WERI-Rb-1 (cell line): ENCODE measurements at regions not wholly inside any gene's neighbourhood (a gene's known extent, or its start where the extent isn't known, plus 50 kb on each side); places are given as distances from the start of the nearest gene placed in this dataset.
"Not testable (repeated sequence)": the region's sequence is repeated elsewhere in the genome, so short reads cannot be mapped to it uniquely, and the experiment has no call there.

Experiments used
- DNase-seq: peaks from one replicate; pipeline ENCODE4 v3.0.0-alpha.2; 2020
- H3K27ac ChIP-seq: fragments of 250-450 bp; sonication (Bioruptor Pico); 2 replicates; pipeline ENCODE4 v1.5.1; 2020; ENCODE audit warnings: mild to moderate bottlenecking, moderate library complexity
- H3K27me3 ChIP-seq: fragments of 250-450 bp; sonication (Bioruptor Pico); 2 replicates; pipeline ENCODE4 v1.5.1; 2021; ENCODE audit warnings: mild to moderate bottlenecking, low read depth, moderate library complexity; ENCODE audit not compliant: insufficient read depth, severe bottlenecking
- H3K36me3 ChIP-seq: fragments of 250-450 bp; sonication (Bioruptor Pico); 2 replicates; pipeline ENCODE4 v1.5.1; 2020; ENCODE audit warnings: mild to moderate bottlenecking, moderate library complexity
- H3K4me3 ChIP-seq: 2 replicates; pipeline ENCODE4 v1.5.1; 2011; ENCODE audit warnings: low read depth, mild to moderate bottlenecking, control low read depth, low read length
- H3K9me3 ChIP-seq: fragments of 250-450 bp; sonication (Bioruptor Pico); 2 replicates; pipeline ENCODE4 v1.5.1; 2021; ENCODE audit warnings: mild to moderate bottlenecking, moderate library complexity; ENCODE audit not compliant: severe bottlenecking
- TF ChIP-seq, protein P1 (sequence below): IDR thresholded peaks from 2 replicates; pipeline ENCODE4 v1.5.1; 2011; ENCODE audit warnings: low read depth, mild to moderate bottlenecking, control low read depth, inconsistent platforms, low read length

DNA sequence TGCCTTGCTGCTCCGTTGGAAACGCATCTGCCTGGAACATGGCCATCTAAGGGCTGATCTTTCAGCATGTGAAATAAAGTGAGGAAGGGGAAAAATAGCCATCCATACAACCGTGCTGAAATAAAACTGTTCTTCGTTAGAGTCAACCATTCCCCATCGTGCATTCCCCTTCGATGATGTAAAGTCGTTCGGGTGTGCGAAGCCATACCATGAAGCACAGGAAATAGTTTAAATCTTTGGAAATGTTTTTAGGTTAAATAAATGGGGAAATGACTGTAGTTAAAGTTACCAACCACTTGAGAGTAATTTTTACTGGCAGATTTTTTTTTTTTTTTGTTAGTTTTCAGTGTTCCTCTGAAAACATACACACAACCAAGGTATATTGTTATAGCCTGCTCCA lies 302.5 kb downstream of the SH3GL2 start:
- no peak for DNase-seq
- no peaks in the 10 kb centered on the region for H3K36me3 ChIP-seq
- H3K4me3 ChIP-seq = no peak overlapping the region
- TF ChIP-seq, protein P1, sequence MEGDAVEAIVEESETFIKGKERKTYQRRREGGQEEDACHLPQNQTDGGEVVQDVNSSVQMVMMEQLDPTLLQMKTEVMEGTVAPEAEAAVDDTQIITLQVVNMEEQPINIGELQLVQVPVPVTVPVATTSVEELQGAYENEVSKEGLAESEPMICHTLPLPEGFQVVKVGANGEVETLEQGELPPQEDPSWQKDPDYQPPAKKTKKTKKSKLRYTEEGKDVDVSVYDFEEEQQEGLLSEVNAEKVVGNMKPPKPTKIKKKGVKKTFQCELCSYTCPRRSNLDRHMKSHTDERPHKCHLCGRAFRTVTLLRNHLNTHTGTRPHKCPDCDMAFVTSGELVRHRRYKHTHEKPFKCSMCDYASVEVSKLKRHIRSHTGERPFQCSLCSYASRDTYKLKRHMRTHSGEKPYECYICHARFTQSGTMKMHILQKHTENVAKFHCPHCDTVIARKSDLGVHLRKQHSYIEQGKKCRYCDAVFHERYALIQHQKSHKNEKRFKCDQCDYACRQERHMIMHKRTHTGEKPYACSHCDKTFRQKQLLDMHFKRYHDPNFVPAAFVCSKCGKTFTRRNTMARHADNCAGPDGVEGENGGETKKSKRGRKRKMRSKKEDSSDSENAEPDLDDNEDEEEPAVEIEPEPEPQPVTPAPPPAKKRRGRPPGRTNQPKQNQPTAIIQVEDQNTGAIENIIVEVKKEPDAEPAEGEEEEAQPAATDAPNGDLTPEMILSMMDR = no peak
- no peaks in the 10 kb centered on the region for H3K9me3 ChIP-seq
- H3K27me3 ChIP-seq = no peaks in the 10 kb centered on the region
- H3K27ac ChIP-seq = no peak overlapping the region

GRCh38 chr9:17882688-17883594 lies 304.1 kb downstream of the SH3GL2 start:
- H3K9me3 ChIP-seq = no peaks in the 10 kb centered on the region
- DNase-seq = no peak
- no peaks in the 10 kb centered on the region for H3K27me3 ChIP-seq
- H3K27ac ChIP-seq = no peak overlapping the region
- TF ChIP-seq, protein P1 = no peak
- no peaks in the 10 kb centered on the region for H3K36me3 ChIP-seq
- no peak overlapping the region for H3K4me3 ChIP-seq

DNA sequence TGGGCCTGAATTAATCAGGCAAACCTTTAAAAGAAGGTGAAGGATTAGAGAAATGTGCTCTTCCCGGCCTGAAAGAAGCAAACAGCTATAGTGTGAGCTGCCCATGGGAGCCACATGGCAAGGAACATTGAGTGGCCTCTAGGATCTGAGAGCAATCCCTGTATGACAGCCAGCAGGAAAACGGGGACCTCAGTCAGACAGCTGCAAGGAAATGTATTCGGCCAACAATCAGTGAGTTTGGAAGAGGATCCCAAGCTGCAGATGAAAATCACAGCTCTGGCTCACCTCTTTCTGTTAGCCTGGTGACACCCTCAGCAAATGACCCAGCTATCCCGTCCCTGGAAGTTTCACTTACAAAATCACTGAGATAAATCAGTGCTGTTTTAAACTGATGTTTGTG lies 309.2 kb downstream of the SH3GL2 start:
- Histone ChIP-seq H3K36me3 (no peaks in the 10 kb centered on the region), H3K27me3 (no peaks in the 10 kb centered on the region), H3K4me3 (no peak overlapping the region), H3K27ac (no peak overlapping the region), H3K9me3 (no peaks in the 10 kb centered on the region)
- DNase-seq = no peak
- TF ChIP-seq, protein P1 = no peak

- H3K4me3 ChIP-seq, H3K36me3 ChIP-seq, H3K27me3 ChIP-seq, H3K27ac ChIP-seq, H3K9me3 ChIP-seq: not testable (repeated sequence)
- peak; percentile 11 for DNase-seq
Measured at GRCh38 chr9:17888964-17889363, 310.1 kb downstream of the SH3GL2 start.

DNA sequence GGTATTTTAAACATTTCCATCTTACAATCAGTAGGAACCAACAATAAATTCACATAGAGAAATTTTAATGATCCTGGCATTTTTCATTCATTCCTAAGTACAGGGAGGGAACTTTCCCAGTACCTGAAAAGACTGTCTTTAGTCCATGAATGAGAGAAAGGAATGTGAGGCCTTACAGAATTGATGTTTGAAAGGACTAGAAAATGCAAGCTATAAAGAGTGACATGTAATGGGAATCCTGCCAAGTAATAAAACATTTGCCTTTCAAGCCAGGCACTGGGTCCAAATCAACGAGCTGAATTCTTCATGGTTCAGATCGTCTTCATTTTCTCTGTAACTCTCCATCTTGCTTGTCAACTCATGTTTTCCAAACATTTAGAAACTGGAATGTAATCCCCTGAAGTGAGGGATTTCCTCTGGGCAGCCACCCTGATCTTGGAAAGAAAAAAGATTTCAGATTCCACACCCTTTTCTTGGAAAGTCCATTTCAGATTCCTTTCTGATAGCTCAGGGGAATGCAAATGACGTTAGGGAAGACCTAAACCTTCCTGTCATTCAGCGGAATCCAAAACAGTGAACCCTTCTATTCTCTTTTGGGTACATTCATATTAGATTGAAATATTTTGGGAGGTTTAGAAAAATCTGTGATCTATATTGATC lies 315.8 kb downstream of the SH3GL2 start:
- Histone ChIP-seq H3K9me3 (no peaks in the 10 kb centered on the region), H3K27me3 (no peaks in the 10 kb centered on the region), H3K4me3 (no peak overlapping the region), H3K27ac (no peak overlapping the region), H3K36me3 (no peaks in the 10 kb centered on the region)
- TF ChIP-seq, protein P1 = no peak
- no peak for DNase-seq

DNA sequence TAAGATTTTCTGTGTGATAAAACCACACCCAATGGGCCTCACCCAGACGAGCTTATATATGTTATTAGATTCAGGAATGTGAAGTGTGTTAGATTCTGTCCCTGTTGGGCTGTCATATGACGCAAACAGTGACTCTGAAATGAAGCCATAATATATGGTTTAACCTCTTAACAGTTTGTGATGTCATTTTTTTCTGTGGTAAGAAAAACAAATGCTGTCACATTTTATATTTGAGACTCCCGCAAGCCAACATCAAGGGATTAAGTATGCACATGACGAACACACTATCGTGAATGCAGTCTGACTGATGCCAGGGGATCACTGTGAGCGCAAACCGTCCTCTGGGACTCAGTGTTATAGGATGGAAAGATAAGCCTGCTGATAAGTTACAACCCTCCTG lies 321.7 kb downstream of the SH3GL2 start:
- Histone ChIP-seq H3K27me3 (no peaks in the 10 kb centered on the region), H3K4me3 (no peak overlapping the region), H3K27ac (no peak overlapping the region), H3K36me3 (no peaks in the 10 kb centered on the region), H3K9me3 (no peaks in the 10 kb centered on the region)
- DNase-seq = no peak
- TF ChIP-seq, protein P1 = no peak
